Activated CD4-positive, alpha-beta T cell treated with anti-CD3 and anti-CD28 coated beads, Interleukin-2, amount 50 U/mL, for 1 hour (primary cell): ENCODE measurements at regions not wholly inside any gene's neighbourhood (a gene's known extent, or its start where the extent isn't known, plus 50 kb on each side); places are given as distances from the start of the nearest gene placed in this dataset.
"Not testable (repeated sequence)": the region's sequence is repeated elsewhere in the genome, so short reads cannot be mapped to it uniquely, and the experiment has no call there.

Experiments used
- DNase-seq: peaks from one replicate; pipeline ENCODE4 v3.0.0-alpha.2; 2020

- no peak for DNase-seq
These were observed 131.7 kb downstream of the BCL2L11 start for GRCh38 chr2:111252436-111252835.

GRCh38 chr2:111254916-111255315, 134.2 kb downstream of the BCL2L11 start:
- not testable (repeated sequence) for DNase-seq

GRCh38 chr2:111256628-111257027, 135.9 kb downstream of the BCL2L11 start:
- DNase-seq: not testable (repeated sequence)

GRCh38 chr2:111257607-111258006, 136.9 kb downstream of the BCL2L11 start:
- not testable (repeated sequence) for DNase-seq

GRCh38 chr2:111258318-111258717, 137.6 kb downstream of the BCL2L11 start:
- not testable (repeated sequence) for DNase-seq

- DNase-seq: not testable (repeated sequence)
These were observed 142.1 kb downstream of the BCL2L11 start for GRCh38 chr2:111262627-111263379.

GRCh38 chr2:111263380-111264017, 142.8 kb downstream of the BCL2L11 start:
- not testable (repeated sequence) for DNase-seq

GRCh38 chr2:111264956-111265355, 144.2 kb downstream of the BCL2L11 start:
- DNase-seq: not testable (repeated sequence)

- DNase-seq: not testable (repeated sequence)
These were observed 145.8 kb downstream of the BCL2L11 start for GRCh38 chr2:111266556-111266955.

- not testable (repeated sequence) for DNase-seq
These were observed 146.3 kb downstream of the BCL2L11 start for GRCh38 chr2:111267038-111267437.

- DNase-seq: not testable (repeated sequence)
These were observed 149.1 kb downstream of the BCL2L11 start for GRCh38 chr2:111269761-111270323.

GRCh38 chr2:111270569-111270968, 149.9 kb downstream of the BCL2L11 start:
- DNase-seq: not testable (repeated sequence)

GRCh38 chr2:111271647-111272304, 151.1 kb downstream of the BCL2L11 start:
- not testable (repeated sequence) for DNase-seq

- DNase-seq: not testable (repeated sequence)
These were observed 152.3 kb downstream of the BCL2L11 start for GRCh38 chr2:111273007-111273406.

GRCh38 chr2:111275047-111275853, 154.5 kb downstream of the BCL2L11 start:
- not testable (repeated sequence) for DNase-seq

GRCh38 chr2:111275854-111276171, 155.1 kb downstream of the BCL2L11 start:
- DNase-seq: not testable (repeated sequence)

- DNase-seq: not testable (repeated sequence)
These were observed 157.4 kb downstream of the BCL2L11 start for GRCh38 chr2:111278133-111278532.

GRCh38 chr2:111280709-111281286, 160.1 kb downstream of the BCL2L11 start:
- not testable (repeated sequence) for DNase-seq

GRCh38 chr2:111282162-111282561, 161.4 kb downstream of the BCL2L11 start:
- DNase-seq: not testable (repeated sequence)

GRCh38 chr2:111287646-111288568, 167.2 kb downstream of the BCL2L11 start:
- not testable (repeated sequence) for DNase-seq

- DNase-seq: not testable (repeated sequence)
These were observed 169.7 kb downstream of the BCL2L11 start for GRCh38 chr2:111290370-111290769.
